B cell (primary cell): ENCODE measurements at regions not wholly inside any gene's neighbourhood (a gene's known extent, or its start where the extent isn't known, plus 50 kb on each side); places are given as distances from the start of the nearest gene placed in this dataset.

Experiments used
- ATAC-seq: fragments of 200-7000 bp; cut with Tn5 transposase; one replicate; pipeline ENCODE4 v1.10.0; 2021; ENCODE audit warnings: low read depth, mild to moderate bottlenecking, moderate number of reproducible peaks, moderate library complexity
- CTCF ChIA-PET: fragments of 350-600 bp; sonication (Branson Sonifier 250); formaldehyde crosslinking; loops from one replicate; lab custom pipeline; 2021; ENCODE audit warnings: antibody characterized with exemption, inconsistent platforms; lab: Charles Lee
- POLR2A ChIA-PET: fragments of 350-600 bp; sonication (Branson Sonifier 250); formaldehyde crosslinking; loops from one replicate; lab custom pipeline; 2021; ENCODE audit warnings: antibody characterized with exemption; lab: Charles Lee
- DNase-seq: peaks from one replicate; pipeline ENCODE4 v3.0.0; 2013
- H2AFZ ChIP-seq: 2 replicates; pipeline ENCODE4 v1.6.1; 2012; ENCODE audit warnings: mild to moderate bottlenecking, low read depth, low read length; ENCODE audit not compliant: insufficient read depth, poor library complexity, severe bottlenecking
- H3K27ac ChIP-seq, 2 donors: 1 replicate in 1 of 2; 2 replicates in 1 of 2; pipeline ENCODE4 v1.5.1; 2012 to 2013; ENCODE audit warnings: low read length in 2 of 2, mild to moderate bottlenecking in 2 of 2, moderate library complexity in 1 of 2
- H3K27me3 ChIP-seq, 4 experiments: fragments of 200-600 bp in 1 of 4; sonication (generic) in 1 of 4; replicated peaks in 1 of 4; 1 replicate in 2 of 4; 2 replicates in 2 of 4; pipeline versions ENCODE4 v1.6.1 to v1.7.0; 2013 to 2016; ENCODE audit warnings: low read length in 3 of 4, mild to moderate bottlenecking in 2 of 4, mixed read lengths in 1 of 4, moderate library complexity in 1 of 4; ENCODE audit not compliant: insufficient read depth in 4 of 4, control insufficient read depth in 3 of 4; ENCODE audit errors: control extremely low read depth in 1 of 4
- H3K36me3 ChIP-seq, 2 experiments: replicated peaks in 1 of 2; 1 replicate in 1 of 2; 2 replicates in 1 of 2; pipeline versions ENCODE4 v1.6.1 to v1.7.1; 2013; ENCODE audit warnings: low read length in 1 of 2; ENCODE audit not compliant: insufficient read depth in 2 of 2, control insufficient read depth in 1 of 2; ENCODE audit errors: control extremely low read depth in 1 of 2, extremely low read depth in 1 of 2
- H3K4me1 ChIP-seq, 2 donors: fragments of 200-600 bp in 1 of 2; sonication (generic) in 1 of 2; 1 replicate in 1 of 2; 2 replicates in 1 of 2; pipeline versions ENCODE4 v1.5.1 to v1.6.1; 2013 to 2017; ENCODE audit warnings: low read length in 2 of 2; ENCODE audit not compliant: control insufficient read depth in 2 of 2, insufficient read depth in 2 of 2
- H3K4me2 ChIP-seq: replicated peaks from 2 replicates; pipeline ENCODE3; 2012; ENCODE audit warnings: mild to moderate bottlenecking, low read depth, low read length; ENCODE audit not compliant: poor library complexity, severe bottlenecking
- H3K4me3 ChIP-seq, 5 experiments: fragments of 200-600 bp in 1 of 5; sonication (generic) in 1 of 5; 1 replicate in 3 of 5; 2 replicates in 2 of 5; pipeline versions ENCODE4 v1.5.1 to v1.7.0; 2011 to 2016; ENCODE audit warnings: low read length in 4 of 5, mild to moderate bottlenecking in 4 of 5, low read depth in 2 of 5, control low read depth in 1 of 5, moderate library complexity in 1 of 5; ENCODE audit not compliant: insufficient read depth in 1 of 5; ENCODE audit errors: control extremely low read depth in 1 of 5, extremely low read depth in 1 of 5
- H3K79me2 ChIP-seq: fragments of 200-600 bp; sonication (generic); one replicate; pipeline ENCODE4 v1.6.0; 2016; ENCODE audit warnings: low read length; ENCODE audit not compliant: control insufficient read depth, insufficient read depth
- H3K9ac ChIP-seq: fragments of 200-600 bp; sonication (generic); 2 replicates; pipeline ENCODE4 v1.6.1; 2017; ENCODE audit warnings: mild to moderate bottlenecking, low read length, moderate library complexity
- H3K9me3 ChIP-seq, 3 donors: one replicate each; pipeline versions ENCODE4 v1.6.1 to v1.7.1; 2013; ENCODE audit warnings: low read length in 2 of 3; ENCODE audit not compliant: control insufficient read depth in 2 of 3, insufficient read depth in 1 of 3; ENCODE audit errors: control extremely low read depth in 1 of 3
- H4K20me1 ChIP-seq: 2 replicates; pipeline ENCODE4 v1.6.0; 2012; ENCODE audit warnings: mild to moderate bottlenecking, low read length; ENCODE audit not compliant: insufficient read depth, control insufficient read depth, poor library complexity, severe bottlenecking
- H3K27ac Mint-ChIP-seq: one replicate; pipeline ENCODE4 v1.8.0; 2021; ENCODE audit warnings: mixed read lengths
- H3K27me3 Mint-ChIP-seq: one replicate; pipeline ENCODE4 v1.8.0; 2021; ENCODE audit warnings: mixed read lengths
- H3K4me1 Mint-ChIP-seq: one replicate; pipeline ENCODE4 v1.8.0; 2021; ENCODE audit warnings: mixed read lengths
- H3K4me3 Mint-ChIP-seq: one replicate; pipeline ENCODE4 v1.8.0; 2021; ENCODE audit warnings: mixed read lengths
- H3K9me3 Mint-ChIP-seq: one replicate; pipeline ENCODE4 v1.8.0; 2022; ENCODE audit warnings: mixed read lengths; ENCODE audit not compliant: insufficient read depth
- EZH2 ChIP-seq: IDR thresholded peaks from 2 replicates; pipeline ENCODE4 v1.6.1; 2012; ENCODE audit warnings: borderline replicate concordance, low read depth, mild to moderate bottlenecking, moderate library complexity, low read length; ENCODE audit not compliant: insufficient read depth, poor library complexity, severe bottlenecking
- WGBS: methylation state at CpG from one replicate; pipeline ENCODE4 v1.1.5; 2013; ENCODE audit warnings: missing lambda C conversion rate; ENCODE audit not compliant: insufficient coverage; 5-methylcytosine and 5-hydroxymethylcytosine counted together
- intact Hi-C: fragments of 100-400 bp; cut with micrococcal nuclease; formaldehyde crosslinking; loops from one replicate; pipeline ENCODE4 v1.10.0; 2022
- TF ChIP-seq, protein P1 (sequence below): fragments of 200-600 bp; IDR thresholded peaks from one replicate; pipeline ENCODE4 v1.8.0; 2022; ENCODE audit warnings: antibody characterized with exemption, mild to moderate bottlenecking

DNA sequence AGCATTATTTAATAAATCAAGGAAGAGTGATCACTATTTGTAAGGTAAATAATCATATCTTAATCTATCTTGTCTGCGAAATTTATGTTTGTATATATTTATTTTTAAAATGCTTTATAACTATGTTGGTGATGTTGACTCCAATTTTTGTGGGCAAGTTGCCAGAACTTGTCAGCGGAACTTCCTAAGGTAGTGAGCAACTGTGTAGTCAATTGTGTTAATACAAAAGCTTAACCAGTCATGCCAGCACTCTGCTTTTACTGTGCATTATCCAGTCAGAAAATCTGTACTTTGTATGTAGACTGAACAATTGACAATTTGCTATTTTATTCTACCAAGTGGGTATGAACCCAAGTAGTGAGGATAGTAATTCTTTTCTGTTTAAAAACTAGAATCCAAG, 61.9 kb upstream of the RND3 start:
- no peak for DNase-seq
- Mint-ChIP-seq H3K9me3 (no peaks in the 10 kb centered on the region), H3K4me3 (no peak overlapping the region), H3K27ac (no peak overlapping the region), H3K27me3 (no peaks in the 10 kb centered on the region), H3K4me1 (no peaks in the 10 kb centered on the region)
- Histone ChIP-seq H3K36me3 (no peaks in the 10 kb centered on the region), H3K27me3 (no peaks in the 10 kb centered on the region), H3K4me2 (no peak overlapping the region), H2AFZ (no peak overlapping the region), H3K4me3 (no peak overlapping the region), H3K79me2 (no peaks in the 10 kb centered on the region), H3K9me3 (peaks cover 0 to 1% (median 0%) of the 10 kb centered on the region in 3 donors), H3K4me1 (no peaks in the 10 kb centered on the region), H3K9ac (no peak overlapping the region), H3K27ac (no peak overlapping the region), H4K20me1 (no peaks in the 10 kb centered on the region)
- WGBS = no CpG with 5 or more reads among the region's 2 CpGs
- no peak for ATAC-seq
- ChIA-PET CTCF (no interaction called here), POLR2A (no interaction called here)
- intact Hi-C loops = no loop called here
- TF ChIP-seq, protein P1, sequence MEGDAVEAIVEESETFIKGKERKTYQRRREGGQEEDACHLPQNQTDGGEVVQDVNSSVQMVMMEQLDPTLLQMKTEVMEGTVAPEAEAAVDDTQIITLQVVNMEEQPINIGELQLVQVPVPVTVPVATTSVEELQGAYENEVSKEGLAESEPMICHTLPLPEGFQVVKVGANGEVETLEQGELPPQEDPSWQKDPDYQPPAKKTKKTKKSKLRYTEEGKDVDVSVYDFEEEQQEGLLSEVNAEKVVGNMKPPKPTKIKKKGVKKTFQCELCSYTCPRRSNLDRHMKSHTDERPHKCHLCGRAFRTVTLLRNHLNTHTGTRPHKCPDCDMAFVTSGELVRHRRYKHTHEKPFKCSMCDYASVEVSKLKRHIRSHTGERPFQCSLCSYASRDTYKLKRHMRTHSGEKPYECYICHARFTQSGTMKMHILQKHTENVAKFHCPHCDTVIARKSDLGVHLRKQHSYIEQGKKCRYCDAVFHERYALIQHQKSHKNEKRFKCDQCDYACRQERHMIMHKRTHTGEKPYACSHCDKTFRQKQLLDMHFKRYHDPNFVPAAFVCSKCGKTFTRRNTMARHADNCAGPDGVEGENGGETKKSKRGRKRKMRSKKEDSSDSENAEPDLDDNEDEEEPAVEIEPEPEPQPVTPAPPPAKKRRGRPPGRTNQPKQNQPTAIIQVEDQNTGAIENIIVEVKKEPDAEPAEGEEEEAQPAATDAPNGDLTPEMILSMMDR = no peak
- no peak for TF ChIP-seq EZH2

DNA sequence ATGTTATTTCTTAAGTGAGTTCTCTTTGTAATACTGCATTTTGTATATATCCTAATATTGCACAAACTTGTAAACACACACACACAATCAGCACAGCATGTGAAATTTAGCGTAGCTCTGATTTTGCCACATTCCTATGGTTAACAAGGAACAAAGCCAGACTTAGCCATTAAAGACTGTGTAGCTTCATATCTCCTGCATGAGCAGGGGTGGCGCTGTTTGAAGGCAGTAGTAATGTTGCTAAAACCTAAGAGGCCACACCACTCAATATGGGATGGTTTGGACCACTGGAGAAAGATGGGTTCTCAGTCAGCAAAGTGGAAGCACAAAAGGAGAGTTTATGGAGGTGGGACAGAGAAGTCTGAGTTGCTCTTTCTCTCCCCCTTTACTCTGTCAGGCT, 61.1 kb upstream of the RND3 start:
- ATAC-seq (no peak), DNase-seq (no peak)
- Histone ChIP-seq H3K4me2 (no peak overlapping the region), H3K27ac (no peak overlapping the region), H3K4me1 (no peaks in the 10 kb centered on the region), H3K9me3 (peaks cover 0 to 1% (median 0%) of the 10 kb centered on the region in 3 donors), H3K4me3 (no peak overlapping the region), H3K36me3 (no peaks in the 10 kb centered on the region), H4K20me1 (no peaks in the 10 kb centered on the region), H3K27me3 (no peaks in the 10 kb centered on the region), H3K79me2 (no peaks in the 10 kb centered on the region), H3K9ac (no peak overlapping the region), H2AFZ (no peak overlapping the region)
- Mint-ChIP-seq H3K27me3 (no peaks in the 10 kb centered on the region), H3K27ac (no peak overlapping the region), H3K4me3 (no peak overlapping the region), H3K9me3 (no peaks in the 10 kb centered on the region), H3K4me1 (no peaks in the 10 kb centered on the region)
- intact Hi-C loops = no loop called here
- CTCF ChIA-PET = no interaction called here
- no peak for TF ChIP-seq EZH2
- TF ChIP-seq, protein P1 = no peak
- 100% methylated on average over 1 of the region's 2 CpGs for WGBS
- POLR2A ChIA-PET = no interaction called here
